ENCODE measurements at regions not wholly inside any gene's neighbourhood (a gene's known extent, or its start where the extent isn't known, plus 50 kb on each side); places are given as distances from the start of the nearest gene placed in this dataset.

DNA sequence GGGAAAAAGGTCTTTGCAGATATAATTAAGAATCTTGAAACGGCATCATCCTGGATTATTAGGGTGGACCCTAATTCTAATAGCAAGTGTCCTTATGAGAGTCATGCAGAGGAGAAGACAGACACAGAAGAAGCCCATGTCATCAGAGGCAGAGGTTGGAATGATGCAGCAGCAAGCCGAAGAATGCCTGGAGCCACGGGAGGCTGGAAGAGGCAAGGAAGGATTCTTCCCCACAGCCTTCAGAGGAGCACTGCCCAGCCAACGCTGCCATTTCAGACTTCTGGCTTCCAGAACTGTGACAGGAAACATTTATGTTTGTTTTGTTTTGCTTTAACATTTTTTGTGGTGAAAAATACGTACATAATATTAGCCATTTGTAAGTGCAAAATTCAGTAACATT is 72.3 kb downstream of the MCFD2 start:
- TF ChIP-seq, protein P1, sequence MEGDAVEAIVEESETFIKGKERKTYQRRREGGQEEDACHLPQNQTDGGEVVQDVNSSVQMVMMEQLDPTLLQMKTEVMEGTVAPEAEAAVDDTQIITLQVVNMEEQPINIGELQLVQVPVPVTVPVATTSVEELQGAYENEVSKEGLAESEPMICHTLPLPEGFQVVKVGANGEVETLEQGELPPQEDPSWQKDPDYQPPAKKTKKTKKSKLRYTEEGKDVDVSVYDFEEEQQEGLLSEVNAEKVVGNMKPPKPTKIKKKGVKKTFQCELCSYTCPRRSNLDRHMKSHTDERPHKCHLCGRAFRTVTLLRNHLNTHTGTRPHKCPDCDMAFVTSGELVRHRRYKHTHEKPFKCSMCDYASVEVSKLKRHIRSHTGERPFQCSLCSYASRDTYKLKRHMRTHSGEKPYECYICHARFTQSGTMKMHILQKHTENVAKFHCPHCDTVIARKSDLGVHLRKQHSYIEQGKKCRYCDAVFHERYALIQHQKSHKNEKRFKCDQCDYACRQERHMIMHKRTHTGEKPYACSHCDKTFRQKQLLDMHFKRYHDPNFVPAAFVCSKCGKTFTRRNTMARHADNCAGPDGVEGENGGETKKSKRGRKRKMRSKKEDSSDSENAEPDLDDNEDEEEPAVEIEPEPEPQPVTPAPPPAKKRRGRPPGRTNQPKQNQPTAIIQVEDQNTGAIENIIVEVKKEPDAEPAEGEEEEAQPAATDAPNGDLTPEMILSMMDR (IDR thresholded peaks at IDR 0.05), result no peak
- H3K4me1 ChIP-seq (ENCODE audit: low read depth), result peaks cover 25% of the 10 kb centered on the region
- H3K9me3 ChIP-seq, result no peaks in the 10 kb centered on the region
- no peak overlapping the region for H3K4me3 ChIP-seq
- ATAC-seq (no peak), DNase-seq (no peak)
- H3K36me3 ChIP-seq (ENCODE audit: low read depth), result no peaks in the 10 kb centered on the region
- intact Hi-C loops (cut with DNase I, micrococcal nuclease), result no loop called here

DNA sequence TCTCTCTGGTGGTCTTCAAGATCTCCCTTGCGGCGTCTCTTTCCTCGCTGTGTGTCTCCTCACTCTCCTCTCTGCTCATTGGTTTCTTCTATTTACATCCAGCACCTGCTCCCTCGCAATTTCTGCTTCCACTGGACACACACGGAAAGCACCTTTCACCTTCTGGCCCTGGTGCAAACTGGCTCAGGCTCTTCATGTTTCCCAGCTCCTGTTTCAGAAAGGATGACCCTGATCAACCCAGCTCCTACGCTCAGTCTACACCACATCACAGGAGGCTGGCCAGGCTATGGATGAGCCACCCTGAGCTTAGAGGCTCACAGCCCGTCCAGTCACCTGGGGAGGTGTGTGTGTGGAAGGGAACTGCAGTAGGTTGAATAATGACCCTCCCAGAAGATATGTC is 72.7 kb downstream of the MCFD2 start:
- no peaks in the 10 kb centered on the region for H3K9me3 ChIP-seq

DNA sequence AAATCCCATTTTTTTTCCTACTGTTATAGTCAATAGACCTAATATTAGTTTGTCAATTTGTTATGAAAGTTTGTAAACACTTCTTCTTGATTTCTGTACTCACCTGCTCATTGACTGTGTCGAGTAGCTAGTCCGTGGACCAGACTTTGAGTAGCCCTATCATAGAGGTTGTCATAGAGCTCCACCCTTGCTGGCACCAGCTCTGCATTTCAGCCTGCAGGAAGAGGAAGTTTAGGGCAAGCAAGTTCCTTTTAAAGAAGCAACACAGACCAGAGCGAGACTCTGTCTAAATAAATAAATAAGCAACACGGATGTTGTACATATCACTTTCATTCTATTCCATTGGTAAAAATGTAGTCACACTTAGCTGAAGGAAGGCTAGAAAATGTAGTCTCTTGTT is 74.0 kb downstream of the MCFD2 start:
- TF ChIP-seq, protein P1 (IDR thresholded peaks at IDR 0.05), result no peak
- DNase-seq (peak in 2 of 3 donors; percentile 70 to 78), ATAC-seq (peak; percentile 90)

More for the DNA sequence above, 72.7 kb downstream of the MCFD2 start:
- no peak for ATAC-seq
- no peak for DNase-seq
- H3K36me3 ChIP-seq (ENCODE audit: low read depth), result no peaks in the 10 kb centered on the region
- H3K4me3 ChIP-seq, result no peak overlapping the region
- intact Hi-C loops (cut with DNase I, micrococcal nuclease), result no loop called here
- TF ChIP-seq, protein P1 (IDR thresholded peaks at IDR 0.05), result no peak
- H3K4me1 ChIP-seq (ENCODE audit: low read depth), result peaks cover 21% of the 10 kb centered on the region

DNA sequence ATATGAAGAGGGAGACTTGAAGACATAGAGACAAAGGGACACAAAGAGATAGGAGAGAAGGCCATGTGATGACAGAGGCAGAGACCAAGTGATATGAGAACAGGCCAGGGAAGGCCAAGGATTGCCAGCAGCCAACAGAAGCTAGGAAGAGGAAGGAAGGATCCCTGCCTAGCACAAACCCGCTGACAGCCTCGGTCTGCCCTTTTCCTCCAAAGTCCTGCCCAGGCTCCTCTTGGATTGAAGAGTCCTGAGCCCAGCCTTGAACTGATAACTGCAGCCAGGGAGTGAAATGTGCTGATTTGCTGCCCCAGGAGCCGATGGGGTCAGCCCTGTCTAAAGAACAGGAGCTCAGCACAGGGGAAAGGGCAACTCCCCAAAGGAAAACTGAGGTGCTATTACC is 76.6 kb downstream of the MCFD2 start:
- Histone ChIP-seq H3K4me3 (no peak overlapping the region), H3K9me3 (no peaks in the 10 kb centered on the region), H3K4me1 (ENCODE audit: low read depth) (no peaks in the 10 kb centered on the region), H3K36me3 (ENCODE audit: low read depth) (no peaks in the 10 kb centered on the region)
- TF ChIP-seq, protein P1 (IDR thresholded peaks at IDR 0.05), result no peak
- intact Hi-C loops (cut with DNase I, micrococcal nuclease), result no loop called here
- DNase-seq (no peak), ATAC-seq (no peak)

More for the DNA sequence above, 74.0 kb downstream of the MCFD2 start:
- H3K9me3 ChIP-seq, result no peaks in the 10 kb centered on the region
- H3K36me3 ChIP-seq (ENCODE audit: low read depth), result no peaks in the 10 kb centered on the region
- no peak overlapping the region for H3K4me3 ChIP-seq
- peaks cover 10% of the 10 kb centered on the region for H3K4me1 ChIP-seq (ENCODE audit: low read depth)
- intact Hi-C loops (cut with DNase I, micrococcal nuclease), result no loop called here

DNA sequence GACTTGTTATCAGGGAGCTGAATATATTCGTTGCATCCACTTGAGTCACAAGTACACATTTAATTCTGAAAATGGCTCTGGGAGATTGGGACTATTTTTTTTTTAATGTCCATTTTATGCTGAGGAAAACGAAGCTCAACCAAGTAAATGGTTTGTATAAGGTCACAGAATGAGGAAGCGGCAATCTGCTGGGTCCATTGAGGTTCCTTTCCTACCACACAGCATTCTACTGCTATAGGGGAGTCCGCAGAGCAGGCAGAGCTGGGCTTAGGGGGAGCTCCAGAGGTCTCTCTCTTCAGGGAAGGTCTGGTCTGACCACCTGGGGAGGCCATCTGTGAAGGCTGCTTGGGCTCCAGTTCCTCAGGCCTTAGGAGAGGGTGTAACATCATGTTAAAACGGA is 77.9 kb downstream of the MCFD2 start:
- no peak overlapping the region for H3K4me3 ChIP-seq
- no peak for DNase-seq
- intact Hi-C loops (cut with DNase I, micrococcal nuclease), result no loop called here
- H3K4me1 ChIP-seq (ENCODE audit: low read depth), result no peaks in the 10 kb centered on the region
- H3K36me3 ChIP-seq (ENCODE audit: low read depth), result no peaks in the 10 kb centered on the region
- TF ChIP-seq, protein P1 (IDR thresholded peaks at IDR 0.05), result no peak
- no peak for ATAC-seq
- no peaks in the 10 kb centered on the region for H3K9me3 ChIP-seq

DNA sequence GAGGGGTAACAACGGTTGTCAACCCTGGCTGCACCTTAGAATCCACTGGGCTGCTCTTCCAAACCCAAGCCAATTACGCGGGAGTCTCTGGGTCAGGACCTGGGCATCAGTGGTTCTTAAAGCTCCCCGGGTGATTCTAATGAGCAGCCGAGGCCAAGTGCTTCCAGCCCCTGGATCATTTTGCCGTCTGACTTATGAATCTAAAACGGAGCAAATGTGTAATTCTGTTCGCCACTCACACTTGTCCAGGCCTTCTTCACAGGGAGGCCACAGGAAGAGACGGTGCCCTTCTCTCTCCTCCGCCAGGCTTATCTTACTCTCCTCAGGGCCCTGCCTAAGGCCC is 78.5 kb downstream of the MCFD2 start:
- no peak for ATAC-seq
- intact Hi-C loops (cut with DNase I, micrococcal nuclease), result no loop called here
- Histone ChIP-seq H3K36me3 (ENCODE audit: low read depth) (no peaks in the 10 kb centered on the region), H3K9me3 (no peaks in the 10 kb centered on the region), H3K4me3 (no peak overlapping the region), H3K4me1 (ENCODE audit: low read depth) (no peaks in the 10 kb centered on the region)
- no peak for DNase-seq
- TF ChIP-seq, protein P1 (IDR thresholded peaks at IDR 0.05), result no peak
